Activated T-cell treated with anti-CD3 and anti-CD28 coated beads, Interleukin-2, amount 50 U/mL, for 24 hours (primary cell): ENCODE measurements at regions not wholly inside any gene's neighbourhood (a gene's known extent, or its start where the extent isn't known, plus 50 kb on each side); places are given as distances from the start of the nearest gene placed in this dataset.

Experiments used
- DNase-seq: peaks from one replicate; pipeline ENCODE4 v3.0.0-alpha.2; 2020
- H3K27ac Mint-ChIP-seq: 2 replicates; pipeline ENCODE4 v1.8.0; 2020; ENCODE audit warnings: mild to moderate bottlenecking, mixed read lengths
- H3K27me3 Mint-ChIP-seq: 2 replicates; pipeline ENCODE4 v1.8.0; 2020; ENCODE audit warnings: mixed read lengths
- H3K36me3 Mint-ChIP-seq: 2 replicates; pipeline ENCODE4 v1.8.0; 2020; ENCODE audit warnings: low read depth, mixed read lengths
- H3K4me1 Mint-ChIP-seq: 2 replicates; pipeline ENCODE4 v1.8.0; 2020; ENCODE audit warnings: low read depth, mixed read lengths
- H3K4me3 Mint-ChIP-seq: 2 replicates; pipeline ENCODE4 v1.8.0; 2020; ENCODE audit warnings: mild to moderate bottlenecking, moderate library complexity, mixed read lengths
- H3K9me3 Mint-ChIP-seq: 2 replicates; pipeline ENCODE4 v1.8.0; 2020; ENCODE audit warnings: mixed read lengths

DNA sequence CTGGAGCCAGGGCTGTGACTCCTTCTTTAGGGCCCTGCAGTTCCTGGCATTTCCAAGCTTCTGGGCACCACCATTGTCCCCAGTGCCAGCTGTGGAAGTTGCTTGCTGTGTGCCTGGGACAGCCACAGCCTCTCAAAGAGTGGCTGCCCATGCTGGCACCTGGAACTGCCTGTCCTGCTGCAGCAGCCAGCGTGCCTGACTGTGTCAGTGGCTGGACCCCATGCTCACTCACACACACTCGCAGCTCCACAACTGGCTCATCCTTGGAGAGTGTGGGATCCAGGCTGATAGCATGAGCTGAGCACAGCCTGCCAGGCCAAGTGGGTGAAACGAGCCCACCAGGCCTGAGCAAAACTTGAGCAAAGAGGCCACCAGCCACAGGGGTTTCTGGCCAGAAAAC lies 1107.6 kb downstream of the C4orf33 start:
- no peak for DNase-seq
- Mint-ChIP-seq H3K36me3 (no peaks in the 10 kb centered on the region), H3K27ac (no peak overlapping the region), H3K27me3 (no peaks in the 10 kb centered on the region), H3K4me1 (no peaks in the 10 kb centered on the region), H3K4me3 (no peak overlapping the region), H3K9me3 (peaks cover 4% of the 10 kb centered on the region)

DNA sequence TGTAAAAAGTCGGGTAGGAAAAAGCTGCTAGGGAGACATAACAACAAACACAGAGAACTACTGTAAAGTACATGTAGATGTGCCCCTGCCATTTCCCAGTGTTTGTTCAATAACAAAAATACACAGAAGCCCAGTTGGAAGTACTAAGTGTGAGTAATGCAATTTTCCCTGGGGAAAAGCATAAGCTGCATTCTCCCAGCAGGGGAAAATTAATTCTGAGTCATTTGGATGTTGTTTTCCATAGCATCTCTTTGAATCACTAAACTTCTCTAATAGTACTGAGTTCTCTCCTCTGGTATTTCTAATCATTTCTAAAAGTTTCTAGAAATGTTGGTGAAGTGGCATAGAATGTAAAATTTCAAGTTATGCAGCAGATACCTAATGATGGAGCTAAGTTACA lies 1114.9 kb downstream of the C4orf33 start:
- no peak for DNase-seq
- Mint-ChIP-seq H3K4me3 (no peak overlapping the region), H3K27me3 (no peaks in the 10 kb centered on the region), H3K27ac (no peak overlapping the region), H3K36me3 (no peaks in the 10 kb centered on the region), H3K9me3 (no peaks in the 10 kb centered on the region), H3K4me1 (no peaks in the 10 kb centered on the region)

DNA sequence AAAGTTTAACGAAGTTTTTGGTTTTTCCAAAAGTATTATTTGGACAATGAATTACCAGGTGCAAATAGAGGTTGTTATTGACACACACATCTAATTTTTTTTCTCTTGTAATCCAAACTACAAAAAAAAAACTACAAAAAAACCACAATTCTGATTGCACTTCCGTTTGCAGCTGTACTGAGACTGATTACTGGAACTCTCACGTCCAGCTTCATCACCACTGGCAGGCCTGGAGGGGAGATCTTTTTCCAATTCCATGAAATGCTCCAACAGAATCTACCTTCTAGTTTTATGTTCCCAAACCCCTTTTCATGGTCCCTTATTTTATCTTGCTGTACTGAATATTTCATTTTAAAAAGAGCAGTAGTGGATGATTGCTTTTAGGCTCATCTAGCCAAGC lies 1118.3 kb downstream of the C4orf33 start:
- no peak overlapping the region for H3K4me3 Mint-ChIP-seq
- H3K27ac Mint-ChIP-seq: no peak overlapping the region
- no peaks in the 10 kb centered on the region for H3K9me3 Mint-ChIP-seq
- no peaks in the 10 kb centered on the region for H3K36me3 Mint-ChIP-seq
- H3K4me1 Mint-ChIP-seq: no peaks in the 10 kb centered on the region
- DNase-seq: no peak
- no peaks in the 10 kb centered on the region for H3K27me3 Mint-ChIP-seq

DNA sequence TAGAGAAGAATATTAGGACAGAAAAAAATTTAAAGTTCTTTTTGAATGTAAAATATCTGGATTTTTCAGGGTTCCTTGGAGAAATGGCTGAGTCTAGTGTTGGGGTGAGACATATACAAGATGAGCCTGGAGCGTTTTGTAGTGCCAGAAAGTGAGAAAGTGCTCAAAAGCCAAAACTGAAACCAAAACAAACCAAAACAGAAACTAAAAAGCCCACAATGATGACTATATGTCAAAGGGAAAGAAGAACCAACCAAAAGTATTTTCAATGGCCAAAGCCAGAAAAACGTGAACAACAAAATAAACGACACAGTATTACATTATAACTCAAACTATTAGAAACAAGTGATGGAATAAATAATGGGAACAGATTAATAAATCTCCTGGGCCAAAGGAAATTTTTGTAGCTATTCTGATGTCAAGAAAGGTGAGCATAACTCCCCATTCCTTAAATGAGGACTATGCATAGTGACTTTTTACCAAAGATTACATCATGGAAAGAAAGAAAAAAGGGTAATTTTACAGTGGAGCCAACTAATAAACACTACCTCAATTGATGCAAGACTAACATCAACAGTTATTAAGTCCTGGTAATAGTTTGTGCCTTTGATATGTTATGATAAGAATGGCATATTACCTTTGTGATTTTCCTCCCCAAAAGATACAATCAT lies 1137.6 kb downstream of the C4orf33 start:
- peaks cover 5% of the 10 kb centered on the region for H3K4me1 Mint-ChIP-seq
- H3K27me3 Mint-ChIP-seq: no peaks in the 10 kb centered on the region
- no peak overlapping the region for H3K27ac Mint-ChIP-seq
- H3K36me3 Mint-ChIP-seq: no peaks in the 10 kb centered on the region
- peaks cover 22% of the 10 kb centered on the region for H3K9me3 Mint-ChIP-seq
- DNase-seq: no peak
- no peak overlapping the region for H3K4me3 Mint-ChIP-seq

DNA sequence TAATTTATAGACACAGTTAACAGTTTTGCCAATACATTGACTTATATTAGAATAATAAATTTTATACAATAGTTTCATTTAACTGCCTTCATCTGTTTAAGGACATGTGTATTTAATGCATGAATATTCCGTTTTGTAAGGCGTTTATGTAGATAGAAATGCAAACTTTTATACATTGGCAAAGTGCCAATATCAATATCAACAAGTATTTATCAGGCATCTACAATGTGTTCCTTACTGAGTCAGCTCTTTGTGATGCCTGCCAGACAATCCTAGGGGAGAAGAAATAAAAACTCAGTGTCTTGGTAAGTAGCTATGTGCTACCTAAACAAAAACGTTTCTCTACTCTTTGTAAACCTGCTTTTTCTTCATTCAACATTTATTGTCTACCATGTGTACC lies 1142.2 kb downstream of the C4orf33 start:
- H3K9me3 Mint-ChIP-seq: peaks cover 12% of the 10 kb centered on the region
- H3K27me3 Mint-ChIP-seq: no peaks in the 10 kb centered on the region

DNA sequence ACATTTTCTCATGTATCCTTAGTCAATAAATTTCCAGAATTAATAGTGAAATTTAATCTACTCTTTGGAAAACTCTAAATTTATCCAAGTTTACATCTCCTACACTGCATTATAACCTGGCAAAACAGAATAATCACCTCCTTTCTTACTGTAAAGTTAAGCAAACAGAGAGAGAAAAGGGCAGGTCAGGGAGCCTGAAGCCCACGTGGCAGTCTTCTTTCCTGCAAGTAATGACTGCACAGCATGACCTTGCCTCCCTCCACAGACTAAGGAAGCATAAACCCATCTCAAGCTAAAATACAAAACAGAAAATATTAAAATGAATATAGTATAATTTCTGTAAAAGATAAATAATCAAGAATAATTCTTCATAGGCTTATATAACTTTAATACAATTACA lies 1153.0 kb downstream of the C4orf33 start:
- Mint-ChIP-seq H3K4me1 (no peaks in the 10 kb centered on the region), H3K27me3 (no peaks in the 10 kb centered on the region)
- no peak for DNase-seq

More for the DNA sequence above, 1142.2 kb downstream of the C4orf33 start:
- peaks cover 5% of the 10 kb centered on the region for H3K4me1 Mint-ChIP-seq
- H3K36me3 Mint-ChIP-seq: no peaks in the 10 kb centered on the region
- no peak for DNase-seq
- H3K27ac Mint-ChIP-seq: no peak overlapping the region
- no peak overlapping the region for H3K4me3 Mint-ChIP-seq

DNA sequence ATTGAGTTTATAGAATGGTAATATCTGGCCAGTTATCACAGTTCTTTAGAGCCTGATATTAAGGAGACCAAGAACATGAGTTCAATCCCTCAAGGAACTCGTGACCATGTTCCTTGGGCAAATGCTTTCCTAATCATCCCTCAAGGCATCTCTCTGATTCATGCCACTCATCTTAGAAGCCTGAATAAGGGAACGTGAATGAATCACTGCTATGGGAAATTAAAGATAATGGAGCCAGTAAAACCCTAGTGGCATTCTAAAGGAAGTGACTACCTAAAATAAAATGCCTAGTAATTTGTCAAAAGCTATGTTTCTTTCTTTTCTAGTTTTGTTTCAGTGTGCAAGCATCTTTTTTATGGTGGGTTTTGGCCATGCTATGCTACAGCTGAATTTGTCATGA lies 1161.3 kb downstream of the C4orf33 start:
- no peaks in the 10 kb centered on the region for H3K4me1 Mint-ChIP-seq
- H3K27ac Mint-ChIP-seq: no peak overlapping the region
- H3K27me3 Mint-ChIP-seq: no peaks in the 10 kb centered on the region
- no peak for DNase-seq
- H3K4me3 Mint-ChIP-seq: no peak overlapping the region
- peaks cover 5% of the 10 kb centered on the region for H3K9me3 Mint-ChIP-seq
- no peaks in the 10 kb centered on the region for H3K36me3 Mint-ChIP-seq

More for the DNA sequence above, 1153.0 kb downstream of the C4orf33 start:
- Mint-ChIP-seq H3K27ac (no peak overlapping the region), H3K4me3 (no peak overlapping the region), H3K36me3 (no peaks in the 10 kb centered on the region), H3K9me3 (no peaks in the 10 kb centered on the region)

DNA sequence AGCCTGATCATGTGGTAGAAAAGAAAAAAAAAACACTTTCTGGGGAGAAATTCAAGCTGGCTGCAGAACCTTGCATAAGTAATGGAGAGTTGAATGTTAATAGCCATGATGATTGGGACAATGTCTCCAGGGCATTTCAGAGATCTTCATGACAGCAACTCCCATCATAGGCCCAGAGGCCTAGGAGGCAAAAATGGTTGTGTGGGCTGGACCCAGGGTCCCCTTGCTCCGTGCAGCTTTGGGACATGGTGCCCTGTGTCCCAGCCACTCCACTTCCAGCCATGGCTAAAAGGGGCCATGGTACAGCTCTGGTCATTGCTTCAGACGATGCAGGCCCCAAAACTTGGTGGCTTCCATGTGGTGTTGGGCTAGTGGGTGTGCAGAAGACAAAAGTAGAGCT lies 1170.9 kb downstream of the C4orf33 start:
- no peaks in the 10 kb centered on the region for H3K36me3 Mint-ChIP-seq
- H3K4me3 Mint-ChIP-seq: no peak overlapping the region
- no peak for DNase-seq
- peaks cover 10% of the 10 kb centered on the region for H3K9me3 Mint-ChIP-seq
- H3K27ac Mint-ChIP-seq: no peak overlapping the region
- no peaks in the 10 kb centered on the region for H3K27me3 Mint-ChIP-seq
- H3K4me1 Mint-ChIP-seq: no peaks in the 10 kb centered on the region

DNA sequence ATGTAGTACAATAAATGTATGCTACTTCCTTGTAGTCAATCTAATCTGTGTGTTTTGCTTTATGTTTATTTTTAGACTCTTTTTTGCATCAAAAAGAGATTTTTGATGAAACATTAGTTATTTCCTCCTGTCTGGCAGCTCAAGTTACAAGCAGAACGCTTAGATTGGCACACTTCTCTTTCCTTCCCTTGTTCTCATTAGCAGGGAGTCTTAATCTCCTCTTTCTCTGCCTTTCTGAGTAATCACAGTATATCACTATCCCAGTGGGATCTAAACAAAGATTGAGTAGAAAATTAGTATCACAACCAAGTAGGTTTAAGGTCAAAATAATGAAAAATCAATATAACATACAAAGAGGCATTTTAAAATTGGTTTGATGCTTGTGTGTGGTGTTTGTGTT lies 1192.6 kb downstream of the C4orf33 start:
- Mint-ChIP-seq H3K4me1 (no peaks in the 10 kb centered on the region), H3K36me3 (no peaks in the 10 kb centered on the region), H3K27me3 (no peaks in the 10 kb centered on the region), H3K27ac (no peak overlapping the region), H3K9me3 (peaks cover 12% of the 10 kb centered on the region), H3K4me3 (no peak overlapping the region)
- DNase-seq: no peak

DNA sequence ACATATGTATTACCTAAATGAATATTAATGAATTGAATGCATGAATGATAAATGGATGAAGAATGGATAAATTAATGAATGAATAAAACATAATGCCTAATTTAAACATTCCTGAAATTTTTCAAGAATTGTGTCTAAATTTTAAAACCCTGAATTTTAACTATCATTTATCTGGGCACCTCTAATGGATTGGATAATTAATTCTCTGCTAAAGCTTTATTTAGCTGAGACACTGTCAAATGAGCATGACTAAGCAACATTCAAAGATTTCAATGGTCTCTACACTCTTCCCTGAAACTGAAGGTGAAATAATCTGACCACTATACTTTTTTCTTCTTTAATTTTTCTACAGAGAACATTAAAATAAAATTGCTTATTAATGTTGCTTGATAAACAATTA lies 1197.7 kb downstream of the C4orf33 start:
- Mint-ChIP-seq H3K4me3 (no peak overlapping the region), H3K27ac (no peak overlapping the region), H3K9me3 (peaks cover 7% of the 10 kb centered on the region), H3K36me3 (no peaks in the 10 kb centered on the region), H3K27me3 (no peaks in the 10 kb centered on the region), H3K4me1 (no peaks in the 10 kb centered on the region)
- no peak for DNase-seq

DNA sequence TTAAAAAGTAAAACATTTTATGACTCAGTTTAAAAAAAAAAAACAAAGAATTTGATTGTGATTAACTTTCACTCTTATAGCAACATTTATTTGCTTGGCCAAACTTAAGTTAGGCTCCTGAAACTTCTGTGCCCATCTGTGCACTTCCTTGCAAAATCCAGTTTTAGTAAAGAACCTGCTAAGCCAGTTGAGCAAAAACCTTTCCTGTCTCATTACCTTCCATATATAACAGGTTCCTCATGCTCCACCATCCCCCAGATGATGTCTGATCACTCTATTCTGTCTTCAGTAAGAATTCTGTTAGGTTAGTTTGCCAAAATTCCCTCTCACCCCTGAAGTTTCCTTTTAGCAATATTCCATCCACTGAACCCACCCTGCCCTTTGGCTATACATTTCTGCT lies 1200.5 kb downstream of the C4orf33 start:
- no peaks in the 10 kb centered on the region for H3K36me3 Mint-ChIP-seq
- no peaks in the 10 kb centered on the region for H3K4me1 Mint-ChIP-seq
- no peaks in the 10 kb centered on the region for H3K27me3 Mint-ChIP-seq
- no peak overlapping the region for H3K4me3 Mint-ChIP-seq
- no peak for DNase-seq
- no peak overlapping the region for H3K27ac Mint-ChIP-seq
- H3K9me3 Mint-ChIP-seq: peaks cover 12% of the 10 kb centered on the region

DNA sequence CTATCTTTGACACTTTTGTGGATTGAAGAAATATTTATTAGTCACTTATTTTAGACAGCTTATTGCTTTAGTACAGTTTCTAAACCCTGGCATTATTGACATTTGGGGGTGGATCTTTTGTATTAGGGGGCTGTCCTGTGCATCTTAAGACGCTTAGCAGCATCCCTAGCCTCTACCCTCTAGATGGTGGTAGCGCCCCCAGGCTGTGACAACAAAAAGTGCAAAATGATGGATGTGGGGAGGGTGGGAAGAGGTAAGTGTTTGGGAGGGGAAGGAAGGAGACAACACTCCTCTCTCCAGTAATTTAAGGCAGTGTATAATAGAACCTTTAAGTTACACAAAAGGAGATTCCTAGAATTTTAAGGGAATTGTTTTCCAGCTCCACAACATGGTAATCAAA lies 1210.6 kb downstream of the C4orf33 start:
- Mint-ChIP-seq H3K36me3 (no peaks in the 10 kb centered on the region), H3K4me1 (no peaks in the 10 kb centered on the region), H3K9me3 (peaks cover 3% of the 10 kb centered on the region), H3K27ac (no peak overlapping the region), H3K4me3 (no peak overlapping the region), H3K27me3 (no peaks in the 10 kb centered on the region)
- no peak for DNase-seq

DNA sequence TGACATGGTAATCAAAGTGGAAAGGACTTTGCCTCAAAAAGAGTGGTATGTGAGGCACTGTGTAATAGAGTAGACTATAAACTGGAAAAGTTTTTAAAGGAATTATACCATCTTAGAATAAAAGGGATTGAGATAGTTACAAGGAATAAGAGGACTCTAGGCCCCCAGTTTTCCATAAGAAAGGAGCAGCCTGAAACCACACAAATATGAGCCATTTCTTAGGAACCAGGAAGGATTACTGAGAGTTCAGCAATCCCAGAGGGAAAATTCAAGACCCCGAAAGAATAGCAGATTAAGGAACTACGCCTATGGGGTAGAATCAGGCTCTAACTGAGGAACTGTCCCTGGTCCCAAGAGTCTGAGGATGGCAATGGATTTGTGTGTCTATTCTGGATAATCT lies 1213.3 kb downstream of the C4orf33 start:
- H3K27ac Mint-ChIP-seq: no peak overlapping the region
- no peaks in the 10 kb centered on the region for H3K9me3 Mint-ChIP-seq
- no peaks in the 10 kb centered on the region for H3K36me3 Mint-ChIP-seq
- H3K27me3 Mint-ChIP-seq: no peaks in the 10 kb centered on the region
- H3K4me1 Mint-ChIP-seq: no peaks in the 10 kb centered on the region
- no peak overlapping the region for H3K4me3 Mint-ChIP-seq
- DNase-seq: no peak

DNA sequence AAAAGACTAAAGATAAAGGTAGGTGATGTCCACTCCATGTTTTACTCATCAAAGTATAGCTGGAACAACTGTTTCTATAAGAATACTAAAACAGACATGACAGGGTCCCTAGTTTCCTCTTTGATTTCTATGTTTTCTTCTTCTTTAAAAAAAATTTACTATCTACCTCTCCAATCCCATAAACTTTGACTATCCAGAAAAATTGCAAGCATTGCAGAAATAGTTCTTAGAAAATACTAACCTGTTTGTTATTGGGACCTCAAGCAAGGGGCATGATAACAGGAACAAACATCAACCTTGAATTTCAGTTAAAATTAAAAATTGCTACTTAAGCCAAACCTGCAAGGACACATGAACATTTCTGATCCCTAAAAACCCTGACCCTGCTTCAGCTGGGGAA lies 1226.5 kb downstream of the C4orf33 start:
- Mint-ChIP-seq H3K4me1 (no peaks in the 10 kb centered on the region), H3K9me3 (peaks cover 7% of the 10 kb centered on the region), H3K36me3 (no peaks in the 10 kb centered on the region), H3K4me3 (no peak overlapping the region), H3K27me3 (no peaks in the 10 kb centered on the region), H3K27ac (no peak overlapping the region)
- no peak for DNase-seq

DNA sequence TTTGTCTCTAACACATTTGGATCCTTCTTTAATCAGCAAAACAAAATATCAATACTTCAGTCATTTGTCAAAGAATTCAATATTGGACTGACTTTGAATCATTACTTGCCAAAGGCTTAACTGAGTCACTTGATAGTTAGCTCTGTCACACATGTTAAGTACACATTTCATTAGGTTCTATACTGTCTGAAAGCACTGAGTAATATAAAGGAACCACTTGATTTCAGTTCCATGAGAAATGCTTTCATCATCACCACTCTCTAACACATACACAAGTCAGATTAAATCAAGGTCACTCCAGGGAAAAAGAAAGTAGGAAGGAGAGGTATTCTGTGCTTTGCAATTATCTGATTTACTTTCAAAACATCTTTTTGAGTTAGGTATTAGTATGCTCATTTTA lies 1233.1 kb downstream of the C4orf33 start:
- H3K36me3 Mint-ChIP-seq: no peaks in the 10 kb centered on the region
- no peaks in the 10 kb centered on the region for H3K27me3 Mint-ChIP-seq
- no peaks in the 10 kb centered on the region for H3K9me3 Mint-ChIP-seq
- no peak for DNase-seq
- H3K4me3 Mint-ChIP-seq: no peak overlapping the region
- no peaks in the 10 kb centered on the region for H3K4me1 Mint-ChIP-seq
- H3K27ac Mint-ChIP-seq: no peak overlapping the region

DNA sequence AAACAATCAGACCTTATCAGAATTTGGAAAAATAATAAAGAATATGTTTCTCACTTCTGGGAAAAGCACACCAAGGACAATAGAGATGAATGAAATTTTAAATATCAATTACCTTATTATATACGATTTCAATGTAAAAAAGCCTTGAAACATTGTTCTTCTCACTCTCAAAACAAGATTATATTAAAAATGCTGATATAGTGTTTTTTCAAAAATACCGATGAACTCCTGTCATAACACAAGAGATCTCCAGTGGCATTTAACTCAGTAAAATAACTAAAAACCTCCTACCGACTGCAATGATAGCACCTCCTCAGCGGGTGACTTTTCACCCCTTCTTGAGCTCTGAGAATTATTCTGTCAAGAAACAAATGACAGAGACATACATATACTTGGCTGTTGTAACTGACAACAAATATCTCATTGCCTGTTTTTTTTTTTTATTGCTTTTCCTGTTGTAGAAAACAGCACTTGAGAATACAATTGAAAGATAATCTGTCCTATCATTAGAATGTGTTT lies 1237.3 kb downstream of the C4orf33 start:
- no peak overlapping the region for H3K27ac Mint-ChIP-seq
- no peaks in the 10 kb centered on the region for H3K36me3 Mint-ChIP-seq
- H3K9me3 Mint-ChIP-seq: peaks cover under 1% of the 10 kb centered on the region
- no peak overlapping the region for H3K4me3 Mint-ChIP-seq
- no peak for DNase-seq
- H3K27me3 Mint-ChIP-seq: no peaks in the 10 kb centered on the region
- no peaks in the 10 kb centered on the region for H3K4me1 Mint-ChIP-seq
